ENCODE measurements at regions not wholly inside any gene's neighbourhood (a gene's known extent, or its start where the extent isn't known, plus 50 kb on each side); places are given as distances from the start of the nearest gene placed in this dataset.

DNA sequence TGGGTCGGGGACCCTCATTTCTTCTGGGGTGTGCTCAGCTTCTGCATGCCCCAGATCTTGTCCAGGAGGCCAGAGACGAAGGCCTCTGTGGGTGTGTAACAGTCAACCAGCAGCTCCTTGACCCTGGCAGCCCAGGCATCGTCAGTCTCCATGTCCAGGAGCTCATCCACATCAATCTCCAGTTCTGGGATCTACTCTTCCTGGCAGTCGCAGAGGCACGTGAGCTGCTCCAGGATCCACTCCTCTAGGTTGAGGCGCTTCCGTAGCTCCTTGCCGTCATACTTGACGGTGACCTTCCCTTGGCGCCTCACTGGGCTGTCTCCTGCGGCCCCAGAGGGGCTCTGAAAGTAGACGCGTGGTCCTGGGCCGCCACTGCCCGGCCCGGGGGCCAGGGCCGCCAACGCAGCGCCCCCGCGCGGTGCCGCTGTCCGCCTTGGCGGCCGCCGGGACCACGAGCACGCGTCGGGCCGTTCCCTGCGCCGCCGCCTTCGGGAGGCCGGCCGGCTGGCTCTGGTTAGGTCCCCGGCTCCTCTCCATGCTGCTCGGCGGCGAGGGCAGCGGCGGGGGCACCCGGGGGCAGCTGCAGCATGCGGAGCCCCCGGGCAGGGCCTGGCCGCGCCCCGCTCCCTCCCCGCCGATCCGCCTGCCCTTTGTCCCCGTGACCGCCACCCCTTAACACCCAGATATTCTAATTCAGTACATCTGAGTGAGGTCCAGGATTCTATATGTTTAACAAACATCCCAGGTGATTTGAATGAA lies 170.5 kb downstream of the SEPTIN7 start:
- DNase-seq = no peak

DNA sequence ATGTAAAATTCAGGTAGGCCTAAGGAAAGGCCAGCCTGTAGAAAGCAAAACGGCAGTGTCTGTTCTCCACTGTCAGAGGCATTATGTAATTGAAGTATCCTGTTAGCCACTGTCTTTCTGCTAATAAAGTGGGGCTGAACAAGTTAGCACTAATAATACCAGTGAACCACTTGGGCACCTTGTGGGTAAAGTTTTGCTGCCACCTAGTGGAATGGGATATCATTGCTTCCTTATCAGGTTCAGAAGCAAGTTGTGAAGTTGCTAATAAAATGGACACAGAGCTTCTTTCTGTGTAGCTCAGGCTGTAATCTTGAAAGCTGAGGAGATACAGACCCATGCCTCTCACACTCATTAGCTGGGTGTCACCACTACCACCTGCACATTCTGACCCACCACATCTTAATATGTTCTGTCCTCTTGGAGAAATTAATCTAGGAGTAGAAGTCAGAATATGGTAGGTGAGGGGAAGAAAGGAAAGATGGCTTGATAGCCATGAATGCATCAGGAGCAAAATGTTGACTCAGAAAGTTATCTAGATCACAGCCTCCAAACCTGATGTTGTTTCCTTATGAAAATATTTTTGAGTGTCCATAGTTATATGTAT lies 175.1 kb downstream of the SEPTIN7 start:
- DNase-seq = peak in 22 of 56 donors; percentile 13 to 74 (median 40)

DNA sequence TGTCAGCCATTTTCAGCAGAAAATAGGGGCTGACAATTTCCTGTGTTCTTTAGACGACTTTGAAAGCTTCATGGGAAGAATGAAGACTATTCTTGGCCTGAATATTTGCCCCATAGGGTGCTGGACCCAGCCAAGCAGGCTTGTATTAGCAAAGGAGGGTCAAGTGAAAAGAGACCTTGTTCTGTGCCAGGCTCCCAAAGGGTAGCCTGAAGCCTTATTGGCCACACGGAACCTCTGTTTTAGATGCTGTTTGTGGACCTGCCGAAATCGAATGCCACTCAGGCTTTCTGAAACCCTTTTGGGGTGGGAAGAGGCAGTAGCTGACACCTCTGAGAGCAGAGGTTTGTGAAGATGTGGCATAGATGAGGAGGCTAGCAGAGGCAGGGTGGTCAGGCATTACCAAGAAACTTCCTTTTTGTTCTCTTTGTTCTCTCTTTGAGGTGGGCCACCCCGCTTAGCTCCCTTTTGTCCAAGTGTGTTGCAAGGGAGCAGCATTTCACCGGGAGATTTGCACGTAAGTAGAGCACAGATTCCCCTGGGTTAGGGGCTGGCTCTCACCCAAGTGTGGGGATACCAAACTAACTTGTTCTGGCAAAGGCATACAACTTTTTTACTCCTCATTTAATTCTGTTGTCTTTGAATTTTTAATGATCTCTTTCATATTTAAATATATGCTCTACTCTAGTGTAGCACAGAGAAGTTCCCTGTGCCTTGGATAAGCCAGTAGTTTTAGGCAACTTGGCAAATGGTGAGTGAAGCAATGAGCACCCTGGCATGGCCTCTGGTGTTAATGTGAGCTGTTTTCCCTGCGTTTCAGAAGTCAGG lies 174.0 kb upstream of the EEPD1 start:
- peak in 3 of 56 donors; percentile 4 to 35 (median 22) for DNase-seq

DNA sequence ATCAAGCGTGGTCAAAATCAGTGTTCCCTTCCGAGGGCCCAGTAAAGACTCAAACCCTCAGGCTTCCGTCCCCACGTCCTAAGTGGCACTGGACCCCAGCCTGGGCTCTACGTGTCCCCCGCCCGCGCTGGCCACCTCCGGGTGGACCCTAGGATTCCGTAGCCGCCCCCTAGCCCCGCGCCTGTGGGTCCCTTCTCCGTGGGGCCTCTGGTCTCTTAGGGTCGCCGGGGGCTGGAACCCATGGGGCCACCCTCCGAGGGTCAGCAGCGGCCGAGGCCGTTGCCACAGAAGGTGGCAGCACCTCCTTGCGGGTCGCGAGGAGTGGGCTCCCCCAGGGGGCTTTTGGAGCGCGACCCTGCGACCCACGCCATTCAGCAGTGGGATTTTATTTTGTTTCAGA lies 170.5 kb upstream of the EEPD1 start:
- no peak for DNase-seq

DNA sequence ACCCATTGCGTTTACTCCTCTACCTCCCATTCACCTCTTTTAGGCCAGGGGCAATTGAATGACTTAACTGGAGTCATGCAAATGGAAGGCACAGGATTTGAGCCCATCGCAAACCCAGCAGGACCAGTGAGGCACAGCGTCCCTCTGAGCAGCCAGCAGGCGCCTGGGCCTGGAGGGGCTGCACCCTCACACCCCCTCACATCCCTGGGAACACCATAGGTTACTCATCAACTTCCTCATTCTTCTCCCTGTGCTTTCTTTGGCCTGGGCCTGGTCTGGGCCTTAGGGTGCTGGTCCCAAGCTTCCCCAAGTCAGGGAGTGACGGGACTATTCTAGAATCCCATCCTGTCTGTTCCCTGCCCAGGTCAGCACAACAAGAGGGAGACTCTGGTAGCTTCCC lies 169.4 kb upstream of the EEPD1 start:
- DNase-seq = no peak

DNA sequence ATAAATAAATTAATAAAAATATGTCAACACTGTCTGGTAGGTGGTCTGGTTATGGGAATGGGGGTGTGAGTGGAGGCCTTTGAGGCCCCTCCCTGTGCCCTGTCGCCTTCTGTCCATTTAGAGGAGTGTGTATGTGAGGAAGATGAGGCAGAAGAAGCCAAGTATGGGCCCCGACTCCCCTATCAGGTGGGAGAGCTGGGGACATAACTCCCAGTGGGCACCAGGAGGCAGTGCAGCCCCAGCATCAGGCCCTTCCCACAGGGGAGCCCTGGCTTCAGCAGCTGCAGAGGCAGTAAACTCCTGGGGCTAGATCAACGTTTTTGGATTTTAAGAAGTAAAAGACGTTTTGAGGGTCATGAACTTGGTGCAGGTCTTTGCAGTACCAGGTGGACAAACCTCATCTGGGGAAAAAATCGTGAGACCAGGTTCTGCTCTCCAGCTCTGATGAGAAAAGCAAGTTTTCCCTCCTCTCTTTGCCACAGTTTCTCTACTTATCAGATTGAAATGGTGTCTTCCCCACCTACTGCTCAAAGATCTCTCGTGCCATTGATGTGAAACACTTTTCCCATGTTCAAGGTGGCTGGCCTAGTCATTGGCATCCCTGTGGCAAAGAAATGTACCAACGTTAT lies 167.8 kb upstream of the EEPD1 start:
- DNase-seq = peak in 51 of 56 donors; percentile 7 to 83 (median 57)

DNA sequence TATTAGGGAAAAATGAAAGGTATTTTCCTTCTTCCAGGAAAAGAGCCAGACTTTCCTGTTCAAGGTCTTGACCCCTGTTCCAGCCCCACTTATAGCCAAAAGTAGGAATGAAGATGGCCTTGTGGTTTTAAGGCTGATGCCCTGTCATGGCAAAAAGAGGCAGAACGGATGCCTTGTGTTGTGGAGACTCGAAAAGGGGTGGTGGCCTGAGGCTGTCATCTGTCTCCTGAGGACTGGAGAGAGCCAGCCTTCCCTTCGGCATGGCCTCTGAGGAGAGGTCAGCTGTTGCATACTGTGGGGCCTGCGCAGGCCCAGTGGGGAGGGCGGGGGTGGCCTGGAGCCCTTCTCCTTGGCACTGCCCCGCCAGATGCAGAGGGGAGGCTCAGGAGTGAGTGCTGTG lies 166.0 kb upstream of the EEPD1 start:
- no peak for DNase-seq

DNA sequence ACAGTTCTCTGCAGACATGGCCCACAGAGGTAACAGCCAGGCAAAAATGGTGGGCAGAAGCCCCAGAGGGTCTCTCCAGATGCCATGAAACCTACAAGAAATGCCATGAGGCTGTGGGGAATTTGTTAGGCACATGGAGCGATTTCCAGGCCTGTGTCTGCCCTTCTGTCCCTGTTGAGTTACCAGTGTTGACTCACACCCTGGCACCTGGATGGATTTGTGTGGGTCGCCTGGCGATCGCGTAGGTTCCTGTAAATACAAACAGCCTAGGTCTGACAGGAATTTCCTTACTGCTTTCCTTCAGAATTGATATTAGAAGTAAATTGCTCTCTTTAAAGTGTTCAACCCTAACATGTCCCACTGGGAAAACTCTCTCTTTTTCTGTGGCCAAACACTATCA lies 164.9 kb upstream of the EEPD1 start:
- DNase-seq = no peak

DNA sequence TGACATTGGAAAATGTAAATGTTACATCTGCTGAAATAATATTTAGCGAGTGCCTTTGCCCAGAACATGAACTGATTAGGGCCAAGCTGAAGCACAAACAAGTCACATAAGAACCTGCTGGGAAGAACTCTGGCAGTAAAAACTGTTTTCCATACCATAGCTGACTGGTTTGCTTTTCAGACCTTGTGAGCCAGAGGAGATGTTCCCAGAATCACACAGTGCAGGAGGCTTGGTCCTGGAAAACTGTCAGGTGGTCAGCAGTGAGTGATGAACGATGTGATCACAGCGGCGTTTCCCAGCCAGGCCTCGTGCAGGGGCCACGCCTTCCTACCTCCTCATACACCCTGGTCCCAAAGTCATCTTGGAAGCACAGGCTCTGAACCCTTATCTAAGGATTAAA lies 164.2 kb upstream of the EEPD1 start:
- no peak for DNase-seq

DNA sequence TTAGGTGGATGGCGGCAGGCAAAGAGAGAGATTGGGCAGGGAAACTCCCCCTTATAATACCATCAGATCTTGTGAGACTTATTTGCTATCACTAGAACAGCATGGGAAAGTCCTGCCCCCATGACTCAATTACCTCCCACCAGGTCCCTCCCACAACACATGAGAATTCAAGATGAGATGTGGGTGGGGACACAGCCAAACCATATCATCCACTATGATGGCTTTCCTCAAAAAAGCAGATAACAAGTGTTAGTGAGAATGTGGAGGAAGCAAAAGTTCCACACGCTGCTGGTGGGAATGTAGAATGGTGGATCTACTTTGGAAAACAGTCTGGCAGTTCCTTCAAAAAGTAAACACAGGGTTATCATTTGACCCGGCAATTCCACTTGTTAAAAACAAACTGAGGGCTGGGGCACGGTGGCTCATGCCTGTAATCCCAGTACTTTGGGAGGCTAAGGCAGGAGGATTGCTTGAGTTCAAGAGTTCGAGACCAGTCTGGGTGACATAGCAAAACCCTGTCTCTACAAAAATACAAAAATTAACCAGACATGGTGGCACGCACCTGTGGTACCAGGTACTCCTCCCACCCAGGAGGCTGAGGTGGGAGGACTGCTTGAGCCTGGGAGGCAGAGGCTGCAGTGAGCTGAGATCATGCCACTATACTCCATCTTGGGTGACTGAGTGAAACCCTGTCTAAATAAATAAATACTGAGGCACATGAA lies 161.4 kb upstream of the EEPD1 start:
- no peak for DNase-seq

DNA sequence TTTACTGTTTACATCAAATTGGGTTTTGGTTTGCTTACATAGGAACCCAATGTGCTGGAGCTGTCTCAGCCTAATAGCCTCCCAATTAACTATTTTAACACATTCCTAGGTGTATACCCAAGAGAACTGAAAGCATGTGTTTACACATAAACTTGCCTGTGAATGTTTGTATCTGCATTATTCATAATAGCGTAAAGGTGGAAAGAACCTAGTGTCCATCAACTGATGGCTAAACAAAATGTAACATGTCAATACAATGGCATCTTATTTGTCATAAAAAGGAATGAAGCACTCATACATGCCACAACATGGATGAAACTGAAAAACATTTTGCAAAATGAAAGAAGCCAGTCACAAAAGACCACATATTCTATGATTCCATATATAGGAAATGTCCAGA lies 160.6 kb upstream of the EEPD1 start:
- DNase-seq = no peak

DNA sequence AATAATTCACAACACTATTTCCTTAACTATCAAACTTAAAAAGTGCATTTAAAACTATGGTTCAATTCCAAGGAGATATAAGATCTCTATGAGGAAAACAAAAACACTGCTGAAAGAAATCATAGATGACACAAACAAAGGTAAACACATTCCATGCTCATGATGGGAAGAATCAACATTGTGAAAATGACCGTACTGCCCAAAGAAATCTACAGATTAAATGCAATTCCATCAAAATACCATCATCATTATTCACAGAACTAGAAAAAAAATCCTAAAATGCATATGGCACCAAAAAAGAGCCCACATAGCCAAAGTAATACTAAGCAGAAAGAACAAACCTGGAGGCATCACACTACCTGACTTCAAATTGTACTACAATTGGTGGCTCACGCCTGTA lies 159.9 kb upstream of the EEPD1 start:
- DNase-seq = no peak

DNA sequence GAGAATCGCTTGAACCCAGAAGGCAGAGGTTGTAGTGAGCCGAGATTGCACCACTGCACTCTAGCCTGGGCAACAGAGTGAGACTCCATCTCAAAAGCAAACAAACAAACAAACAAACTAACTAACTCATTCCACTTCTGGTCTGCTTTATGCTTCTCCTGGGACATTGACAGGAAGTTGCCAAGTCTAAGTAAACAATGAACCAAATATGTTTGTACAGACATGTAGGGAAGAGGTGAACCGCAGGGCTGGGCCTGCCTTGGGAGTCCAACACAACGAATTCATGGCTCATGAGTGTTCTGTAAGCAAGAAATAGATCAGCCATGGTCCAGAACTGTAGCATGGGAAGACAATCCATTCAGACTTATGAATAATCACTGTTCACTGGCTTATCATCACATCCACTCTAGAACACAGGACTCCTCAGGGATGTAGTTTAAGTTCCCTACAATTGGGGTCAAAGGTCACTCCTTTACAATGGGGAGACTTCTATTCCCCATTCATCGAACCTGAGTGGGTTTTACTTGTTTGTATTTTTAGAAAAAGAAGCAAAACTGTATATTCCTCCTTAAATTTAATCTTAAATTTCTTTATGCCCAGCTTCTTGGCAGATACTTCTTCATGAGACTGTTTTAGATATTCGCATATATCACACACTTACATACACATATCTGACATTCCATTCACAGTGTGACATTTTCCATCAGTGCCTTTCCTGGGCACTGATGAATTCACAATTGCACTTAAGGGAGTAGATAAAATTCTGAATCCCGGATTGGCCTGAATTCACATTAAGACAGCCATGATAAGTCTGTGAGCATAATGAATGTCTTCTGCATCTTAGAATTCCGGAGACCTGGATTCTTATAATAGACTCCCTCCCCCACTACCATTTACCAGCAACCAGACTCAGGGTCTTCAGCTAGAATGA lies 159.1 kb upstream of the EEPD1 start:
- no peak for DNase-seq

DNA sequence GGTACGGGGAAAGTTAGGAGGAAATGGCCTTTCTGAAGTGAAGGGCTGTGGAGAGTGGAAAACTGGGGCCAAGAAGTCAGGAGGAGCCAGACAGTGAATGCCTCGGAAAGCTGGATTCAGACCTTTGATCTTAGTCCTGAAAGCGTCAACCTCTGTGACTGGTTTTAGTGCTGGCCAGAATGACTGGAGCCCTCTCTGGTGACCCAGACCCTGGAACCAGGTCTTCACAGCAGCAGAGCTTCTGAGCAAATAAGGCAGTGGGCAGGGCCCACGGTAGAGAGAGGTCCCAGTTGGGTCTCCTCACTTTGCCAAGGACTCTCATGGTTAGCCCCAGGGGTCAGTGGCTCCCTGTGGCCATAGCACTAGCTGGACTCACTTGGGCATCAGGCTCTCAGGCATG lies 157.7 kb upstream of the EEPD1 start:
- no peak for DNase-seq

DNA sequence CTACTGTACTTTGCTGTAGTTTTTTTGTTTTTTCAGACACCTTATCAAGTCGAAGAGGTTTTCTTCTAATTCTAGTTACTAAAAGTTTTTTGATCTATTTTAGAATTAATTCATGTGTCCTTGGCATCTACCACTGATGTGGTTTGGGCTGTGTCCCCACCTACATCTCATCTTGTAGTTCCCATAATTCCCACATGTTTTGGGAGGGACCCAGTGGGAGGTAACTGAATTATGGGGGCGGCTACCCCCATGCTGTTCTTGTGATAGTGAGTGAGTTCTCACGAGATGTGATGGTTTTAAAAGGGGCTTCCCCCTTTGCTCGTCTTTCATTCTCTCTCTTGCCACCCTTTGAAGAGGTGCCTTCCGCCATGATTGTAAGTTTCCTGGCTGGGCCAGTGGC lies 154.6 kb upstream of the EEPD1 start:
- no peak for DNase-seq

DNA sequence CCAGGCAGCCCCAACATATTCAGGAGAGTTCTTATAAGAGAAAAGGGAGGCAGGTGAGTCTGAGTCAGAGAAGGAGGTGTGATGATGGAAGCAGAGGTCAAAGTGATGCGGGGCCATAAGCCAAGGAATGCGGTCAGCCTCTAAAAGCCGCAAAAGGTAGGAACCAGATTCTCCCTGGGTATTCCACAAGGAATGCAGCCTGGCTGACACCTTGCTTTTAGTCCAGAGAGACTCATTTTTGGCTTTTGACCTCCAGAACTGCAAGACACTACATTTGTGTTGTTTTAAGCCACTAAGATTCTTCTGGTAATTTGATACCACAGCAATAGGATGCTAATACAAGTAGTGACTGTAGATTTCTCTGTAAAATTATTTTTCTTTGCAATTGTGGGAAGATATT lies 151.5 kb upstream of the EEPD1 start:
- DNase-seq = no peak

DNA sequence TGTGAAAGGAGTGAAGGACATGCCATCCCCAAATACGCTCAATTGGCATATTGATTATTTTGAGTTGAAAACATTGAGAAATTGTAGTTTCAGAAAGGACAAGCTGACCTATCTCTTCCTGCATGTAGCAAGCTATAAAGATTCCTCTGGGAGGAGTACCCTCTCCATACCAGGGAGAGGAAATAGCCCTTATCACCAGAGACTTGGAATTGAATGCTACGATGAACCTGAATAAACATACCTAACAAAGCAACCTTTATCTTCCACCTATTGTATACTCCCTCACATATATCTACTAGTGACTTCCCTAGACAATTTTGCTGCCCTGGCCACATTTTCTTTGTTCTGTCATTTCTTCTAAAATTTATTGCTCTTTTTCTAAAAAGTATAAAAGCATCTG lies 150.2 kb upstream of the EEPD1 start:
- DNase-seq = no peak

DNA sequence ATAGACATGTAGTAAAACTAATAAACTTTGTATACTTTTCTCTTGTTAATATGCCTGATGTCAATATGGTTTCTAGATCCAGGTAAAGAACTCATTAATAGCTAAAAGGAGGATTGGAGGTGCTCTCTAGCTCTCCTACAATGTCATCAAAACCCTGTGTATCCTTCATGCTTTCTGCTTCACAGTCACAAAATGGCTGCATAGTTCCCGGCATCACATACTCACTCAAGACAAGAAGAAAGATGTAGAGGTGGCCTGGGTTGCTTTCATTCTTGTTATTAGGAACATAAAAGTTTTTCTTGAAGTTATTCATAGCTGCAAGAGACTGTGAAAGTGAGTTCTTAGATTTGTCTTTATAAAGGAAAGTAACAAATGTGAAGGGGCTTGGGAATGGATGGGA lies 149.7 kb upstream of the EEPD1 start:
- no peak for DNase-seq

DNA sequence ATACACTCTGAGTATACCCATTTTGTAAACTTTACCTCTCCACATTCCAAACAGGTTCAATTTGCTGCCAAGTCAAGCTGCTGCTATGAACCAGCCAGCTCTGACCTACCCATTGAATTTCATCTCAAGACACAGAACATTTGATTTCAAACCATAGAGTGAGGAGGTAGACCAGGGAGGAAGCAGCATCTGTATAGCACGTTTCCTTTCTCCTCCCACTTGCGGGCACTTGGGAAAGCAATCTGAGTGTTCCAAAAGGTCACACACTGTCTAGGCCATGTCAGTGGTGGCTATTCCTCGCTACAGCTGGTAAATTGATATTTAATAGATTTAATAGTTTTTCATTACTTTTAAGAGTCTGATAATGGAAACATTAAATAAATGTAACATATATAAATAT lies 147.8 kb upstream of the EEPD1 start:
- no peak for DNase-seq

DNA sequence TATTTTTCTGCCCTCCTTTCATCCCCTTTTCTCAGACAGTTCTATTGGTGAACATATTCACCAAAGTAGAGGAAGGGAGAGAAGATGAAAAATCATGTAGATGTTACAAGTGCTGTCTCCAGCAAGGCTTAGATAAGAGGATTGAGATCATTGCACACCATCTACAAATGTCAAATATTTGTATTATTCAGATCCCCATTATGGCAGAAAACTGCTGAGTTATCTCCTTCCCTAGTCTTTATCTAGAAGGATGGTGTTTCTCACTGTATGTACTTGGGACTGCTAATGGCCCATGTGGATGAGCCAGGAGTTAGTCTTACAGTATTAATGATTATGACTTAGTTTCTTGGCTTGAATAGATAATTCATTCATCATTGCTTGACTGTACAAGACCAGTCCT lies 147.2 kb upstream of the EEPD1 start:
- no peak for DNase-seq
